ENCODE measurements at regions not wholly inside any gene's neighbourhood (a gene's known extent, or its start where the extent isn't known, plus 50 kb on each side); places are given as distances from the start of the nearest gene placed in this dataset.

GRCh38 chr12:97173688-97174410, 266.8 kb downstream of the NEDD1 start:
- no peak overlapping the region for H3K27ac ChIP-seq (ENCODE audit: low read depth, low read length)
- no peak overlapping the region for H3K4me3 ChIP-seq (replicated peaks in 1 of 2; ENCODE audit: low read depth in 1 of 2, low read length in 2 of 2)
- H3K4me1 ChIP-seq (ENCODE audit: control insufficient read depth in 1 of 2, insufficient read depth in 2 of 2, low read length in 2 of 2): no peaks in the 10 kb centered on the region
- H3K79me2 ChIP-seq (ENCODE audit: insufficient read depth, low read length): no peaks in the 10 kb centered on the region
- H3K9ac ChIP-seq (ENCODE audit: low read length): no peak overlapping the region
- H3K27me3 ChIP-seq (ENCODE audit: insufficient read depth, low read length): peaks cover 11% of the 10 kb centered on the region
- H2AFZ ChIP-seq (ENCODE audit: low read depth, low read length, poor library complexity, severe bottlenecking): no peak overlapping the region
- no peak for TF ChIP-seq ZNF274 (IDR thresholded peaks at IDR 0.05; ENCODE audit: low read depth, low read length)
- no peak for TF ChIP-seq ZFX (IDR thresholded peaks at IDR 0.05)
- TF ChIP-seq CEBPB (IDR thresholded peaks at IDR 0.05; ENCODE audit: low read depth): no peak
- no peak for TF ChIP-seq EZH2phosphoT487 (IDR thresholded peaks at IDR 0.05; ENCODE audit: borderline replicate concordance)
- no peak for TF ChIP-seq ZBTB33 (IDR thresholded peaks at IDR 0.05; ENCODE audit: extremely low read depth, insufficient replicate concordance, low read length)
- no peak for TF ChIP-seq SP1 (IDR thresholded peaks at IDR 0.05; ENCODE audit: low read depth)
- TF ChIP-seq ATF3 (IDR thresholded peaks at IDR 0.05): no peak
- no peak for TF ChIP-seq REST (IDR thresholded peaks at IDR 0.05; ENCODE audit: low read depth)
- no peak for TF ChIP-seq CTCF (IDR thresholded peaks at IDR 0.05 in 2 of 3, conservative IDR thresholded peaks at IDR 0.05 in 1 of 3; ENCODE audit: borderline replicate concordance in 1 of 3, insufficient read depth in 1 of 3, low read depth in 2 of 3, low read length in 2 of 3)
- no peak for TF ChIP-seq CBX3 (IDR thresholded peaks at IDR 0.05; ENCODE audit: low read depth)
- TF ChIP-seq SRF (IDR thresholded peaks at IDR 0.05; ENCODE audit: low read depth): no peak
- no peak overlapping the region for H3K4me2 ChIP-seq (ENCODE audit: low read length)
- DNase-seq (ENCODE audit: low read depth, low spot score): no peak
- no peaks in the 10 kb centered on the region for H3K9me2 ChIP-seq (ENCODE audit: insufficient read depth)
- no TSS peak for BruUV-seq (replicated peaks)
- H4K20me1 ChIP-seq (ENCODE audit: insufficient read depth): no peaks in the 10 kb centered on the region; the same call in 1 of the 2 replicates
- ATAC-seq: no peak
- H3K9me3 ChIP-seq (ENCODE audit: control insufficient read depth in 1 of 2, insufficient read depth in 1 of 2, low read depth in 1 of 2, low read length in 2 of 2): no peaks in the 10 kb centered on the region
- H3K36me3 ChIP-seq (ENCODE audit: control insufficient read depth in 1 of 2, insufficient read depth in 2 of 2, low read length in 2 of 2): no peaks in the 10 kb centered on the region
- ChIA-PET POLR2A (no interaction called here), CTCF (no interaction called here), RAD21 (ENCODE audit: low non-redundant PET in 1 of 2, low total read pairs in 2 of 2, uncharacterized antibody in 2 of 2, unreplicated experiment in 2 of 2) (interaction anchor here in 1 of 2 experiments (0.6 kb wide), 1 partner anchor 109 kb away, joined by 5 read pairs; no protein-coding TSS in a partner anchor)
- intact Hi-C loops (cut with micrococcal nuclease): no loop called here

Data from HCT116 (cell line).